ENCODE measurements at regions not wholly inside any gene's neighbourhood (a gene's known extent, or its start where the extent isn't known, plus 50 kb on each side); places are given as distances from the start of the nearest gene placed in this dataset.

DNA sequence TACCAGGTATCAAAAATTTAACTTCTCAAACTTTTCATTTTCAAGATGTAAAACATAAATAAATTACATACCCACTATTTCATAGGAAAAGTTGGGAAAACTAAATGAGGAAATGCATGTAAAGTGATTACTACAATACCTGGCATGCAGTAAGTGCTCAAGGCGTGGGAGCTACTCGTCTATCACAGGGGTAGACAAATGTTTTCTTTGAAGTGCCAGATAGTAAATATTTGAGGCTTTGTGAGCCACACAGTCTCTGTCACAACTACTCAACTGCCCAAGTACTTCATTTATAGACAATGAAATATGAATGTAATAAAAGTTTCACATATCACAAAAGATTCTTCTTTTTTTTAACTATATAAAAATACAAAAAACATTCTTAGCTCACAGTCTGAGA, 96.4 kb upstream of the PCGF5 start:
- TF ChIP-seq, protein P1, sequence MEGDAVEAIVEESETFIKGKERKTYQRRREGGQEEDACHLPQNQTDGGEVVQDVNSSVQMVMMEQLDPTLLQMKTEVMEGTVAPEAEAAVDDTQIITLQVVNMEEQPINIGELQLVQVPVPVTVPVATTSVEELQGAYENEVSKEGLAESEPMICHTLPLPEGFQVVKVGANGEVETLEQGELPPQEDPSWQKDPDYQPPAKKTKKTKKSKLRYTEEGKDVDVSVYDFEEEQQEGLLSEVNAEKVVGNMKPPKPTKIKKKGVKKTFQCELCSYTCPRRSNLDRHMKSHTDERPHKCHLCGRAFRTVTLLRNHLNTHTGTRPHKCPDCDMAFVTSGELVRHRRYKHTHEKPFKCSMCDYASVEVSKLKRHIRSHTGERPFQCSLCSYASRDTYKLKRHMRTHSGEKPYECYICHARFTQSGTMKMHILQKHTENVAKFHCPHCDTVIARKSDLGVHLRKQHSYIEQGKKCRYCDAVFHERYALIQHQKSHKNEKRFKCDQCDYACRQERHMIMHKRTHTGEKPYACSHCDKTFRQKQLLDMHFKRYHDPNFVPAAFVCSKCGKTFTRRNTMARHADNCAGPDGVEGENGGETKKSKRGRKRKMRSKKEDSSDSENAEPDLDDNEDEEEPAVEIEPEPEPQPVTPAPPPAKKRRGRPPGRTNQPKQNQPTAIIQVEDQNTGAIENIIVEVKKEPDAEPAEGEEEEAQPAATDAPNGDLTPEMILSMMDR (IDR thresholded peaks at IDR 0.05; ENCODE audit: borderline replicate concordance, extremely low read depth, low read length, poor library complexity, severe bottlenecking), result no peak
- TF ChIP-seq EZH2 (IDR thresholded peaks at IDR 0.05; ENCODE audit: borderline replicate concordance, low read depth, low read length, severe bottlenecking), result no peak
